HG02642 (cell line): ENCODE measurements at regions not wholly inside any gene's neighbourhood (a gene's known extent, or its start where the extent isn't known, plus 50 kb on each side); places are given as distances from the start of the nearest gene placed in this dataset.

Source experiments
- ATAC-seq: cut with Tn5 transposase; IDR thresholded peaks from one replicate; pipeline ENCODE4 v1.9.1; 2021; ENCODE audit warnings: mild to moderate bottlenecking; ENCODE audit not compliant: unreplicated experiment, poor library complexity

DNA sequence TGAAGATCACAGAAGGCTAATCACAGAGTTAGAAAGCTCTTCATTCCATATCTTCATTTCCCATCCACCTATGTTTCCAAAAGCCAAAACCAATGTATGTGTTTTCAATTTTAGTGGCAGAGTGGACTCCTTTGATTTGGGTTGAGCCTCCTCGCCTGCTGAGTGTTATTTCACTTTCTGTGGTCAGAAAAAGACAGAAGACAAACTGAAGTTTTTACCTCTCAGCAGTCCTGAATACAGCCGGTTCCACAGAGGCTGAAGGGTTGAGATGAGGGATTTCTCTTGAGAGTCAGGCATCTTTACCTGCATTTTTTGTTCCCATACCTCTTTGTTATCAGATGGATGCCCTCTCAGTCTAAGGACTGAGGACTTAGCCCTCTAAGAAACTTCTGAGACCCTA lies 659.6 kb downstream of the CCSER2 start:
- no peak for ATAC-seq

- ATAC-seq = no peak
These were observed 662.3 kb downstream of the CCSER2 start for GRCh38 chr10:84990713-84991112.

GRCh38 chr10:84991301-84991700 lies 662.9 kb downstream of the CCSER2 start:
- ATAC-seq = no peak

- no peak for ATAC-seq
These were observed 665.1 kb downstream of the CCSER2 start for GRCh38 chr10:84993251-84994035.

DNA sequence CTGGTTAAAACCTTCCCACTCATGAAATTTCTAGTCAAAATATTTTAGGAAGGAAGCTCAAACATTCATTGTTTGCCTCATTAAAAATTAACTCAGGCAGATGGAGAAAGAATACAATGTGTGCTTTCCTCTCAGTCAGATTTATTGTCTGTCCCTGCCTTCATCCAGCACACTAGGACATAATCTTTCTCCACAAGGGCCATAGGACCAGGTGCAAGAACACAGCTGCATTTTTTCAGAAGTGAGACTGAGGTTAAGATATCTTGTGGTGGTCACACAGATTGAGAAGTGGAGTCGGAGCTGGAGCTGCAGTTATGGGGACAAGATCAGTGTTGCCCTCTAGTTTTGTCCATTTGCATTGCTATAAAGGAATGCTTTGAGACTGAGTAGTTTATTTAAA lies 666.3 kb downstream of the CCSER2 start:
- ATAC-seq = no peak

DNA sequence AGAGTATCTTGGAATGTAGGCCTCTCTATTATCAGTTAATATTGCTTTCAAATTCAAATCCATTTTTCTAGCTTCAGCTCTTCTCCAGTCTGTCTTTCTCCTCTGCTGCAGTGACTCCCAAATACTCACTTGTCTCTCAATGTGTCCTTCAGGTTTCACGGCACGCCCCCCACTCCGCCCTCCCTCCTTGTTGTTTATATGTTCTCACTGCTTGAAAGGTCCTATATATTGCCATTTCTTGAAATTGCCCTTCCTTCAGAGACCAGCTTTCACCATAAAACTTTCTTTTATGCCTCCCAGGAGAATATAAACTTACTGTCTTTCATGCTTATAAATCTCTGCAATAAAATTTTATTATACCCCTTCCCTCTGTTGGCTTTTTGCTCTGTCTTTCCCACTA lies 668.2 kb downstream of the CCSER2 start:
- no peak for ATAC-seq

GRCh38 chr10:84997870-84998269 lies 669.5 kb downstream of the CCSER2 start:
- ATAC-seq = no peak

GRCh38 chr10:84999929-85000328 lies 671.5 kb downstream of the CCSER2 start:
- ATAC-seq = no peak

DNA sequence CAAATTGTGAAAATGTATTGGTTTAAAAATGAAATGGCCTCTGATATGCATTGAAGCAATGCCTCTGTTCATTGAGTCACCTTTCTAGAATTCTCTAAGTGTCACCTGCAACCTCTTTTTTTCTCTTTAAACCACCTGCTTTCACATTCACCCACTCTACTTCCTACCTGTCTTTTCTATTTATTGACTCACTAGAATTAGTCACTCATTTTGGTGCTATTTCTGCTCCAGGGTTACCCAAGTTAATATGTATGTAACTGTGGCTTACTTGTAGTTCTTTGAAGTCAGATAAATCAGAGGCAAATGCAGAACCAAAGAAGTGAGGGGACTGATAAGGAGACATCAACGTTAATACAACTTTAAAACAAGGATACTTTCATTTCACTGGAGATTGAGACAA lies 674.7 kb downstream of the CCSER2 start:
- no peak for ATAC-seq

GRCh38 chr10:85008488-85009184 lies 680.2 kb downstream of the CCSER2 start:
- no peak for ATAC-seq

DNA sequence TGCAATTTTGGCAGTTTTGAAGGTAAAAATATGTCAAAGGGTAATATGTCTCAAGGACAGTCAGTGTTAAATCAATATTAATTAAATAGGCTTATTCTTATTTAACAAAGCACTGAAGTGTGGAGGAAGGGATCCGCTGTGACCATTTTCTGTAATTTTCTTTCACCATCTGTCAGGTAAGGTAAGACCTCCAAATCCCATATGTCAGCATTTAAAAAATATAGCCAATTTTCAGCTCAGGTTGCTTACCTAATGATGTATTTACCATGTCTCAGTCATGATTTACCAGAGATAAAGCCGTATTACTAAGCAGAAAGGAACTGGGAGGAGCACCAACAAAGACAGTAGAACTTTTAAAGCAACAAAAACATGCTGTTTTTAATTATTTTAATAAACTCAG lies 683.9 kb downstream of the CCSER2 start:
- ATAC-seq = no peak

DNA sequence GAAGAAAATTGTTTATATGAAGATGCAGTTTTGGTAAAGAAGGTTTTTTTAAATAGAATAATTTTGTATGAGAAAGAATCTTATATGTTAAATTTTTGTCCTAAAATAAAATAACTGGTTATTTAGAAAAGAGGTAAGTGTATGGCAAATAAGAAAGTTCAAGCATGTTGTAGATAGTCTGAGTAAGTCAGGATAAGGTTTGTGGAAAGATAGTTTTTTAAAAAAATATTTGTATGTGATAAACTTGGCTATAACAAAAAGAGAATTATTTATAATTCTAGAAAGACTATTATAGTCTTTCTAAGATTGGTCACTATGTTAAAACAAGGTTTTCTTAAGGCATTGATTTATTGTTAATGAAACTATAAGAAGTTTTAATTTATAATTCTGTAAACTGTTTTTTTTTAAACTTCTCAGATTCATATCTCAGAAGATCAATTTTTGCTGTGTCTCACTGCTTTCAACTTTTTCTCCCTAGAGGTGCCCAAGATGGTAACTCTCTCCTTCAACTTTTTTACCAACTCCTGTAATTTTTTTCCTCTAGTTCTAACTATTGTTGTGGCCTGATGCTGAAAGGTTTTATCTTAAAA lies 698.6 kb downstream of the CCSER2 start:
- no peak for ATAC-seq

DNA sequence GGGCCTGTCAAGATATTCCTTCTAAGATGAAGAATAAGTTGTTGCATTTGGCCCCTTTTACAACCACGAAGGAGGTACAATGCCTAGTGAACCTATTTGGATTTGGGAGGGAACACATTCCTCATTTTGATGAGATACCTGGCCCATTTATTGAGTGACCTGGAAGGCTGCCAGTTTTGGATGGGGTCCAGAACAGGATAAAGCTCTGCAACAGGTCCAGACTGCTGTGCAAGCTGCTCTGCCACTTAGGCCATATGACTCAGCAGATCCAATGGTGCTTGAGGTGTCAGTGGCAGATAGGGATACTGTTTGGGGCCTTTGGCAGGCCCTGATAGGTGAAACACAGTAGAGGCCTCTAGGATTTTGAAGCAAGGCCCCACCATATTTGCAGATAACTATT lies 704.6 kb downstream of the CCSER2 start:
- ATAC-seq = no peak

DNA sequence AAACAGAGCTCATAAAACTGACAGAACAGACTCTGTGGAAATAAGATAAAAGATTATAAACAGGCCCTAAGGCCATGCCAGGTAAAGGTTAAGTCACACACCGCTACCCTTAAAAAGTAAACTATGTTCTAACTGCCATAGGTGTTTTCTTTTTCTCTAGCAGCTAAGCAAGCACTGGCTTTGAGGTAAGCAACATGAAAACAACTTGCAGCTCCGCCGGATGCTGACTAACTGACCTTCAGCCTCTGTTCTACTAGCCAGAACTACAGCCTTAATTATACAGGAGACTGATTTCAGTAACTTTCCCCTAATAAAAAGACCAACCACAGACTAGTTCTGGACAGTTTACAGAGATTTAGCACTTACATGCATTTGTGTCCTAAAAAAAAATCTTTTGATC lies 708.3 kb downstream of the CCSER2 start:
- no peak for ATAC-seq

DNA sequence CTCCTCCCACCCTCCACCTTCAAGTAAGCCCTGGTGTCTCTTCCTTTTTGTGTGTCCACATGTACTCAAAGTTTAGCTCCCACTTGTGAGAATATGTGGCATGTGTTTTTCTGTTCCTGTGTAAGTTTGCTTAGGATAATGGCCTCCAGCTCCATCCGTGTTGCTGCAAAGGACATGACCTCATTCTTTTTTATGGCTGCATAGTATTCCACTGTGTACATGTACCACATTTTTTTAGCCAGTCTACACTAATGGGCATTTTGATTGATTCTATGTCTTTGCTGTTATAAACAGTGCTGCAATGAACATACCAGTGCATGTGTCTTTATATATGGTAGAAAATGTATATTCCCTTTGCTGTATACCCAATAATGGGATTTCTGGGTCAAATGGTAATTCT lies 710.9 kb downstream of the CCSER2 start:
- no peak for ATAC-seq

GRCh38 chr10:85043207-85043606 lies 714.8 kb downstream of the CCSER2 start:
- ATAC-seq = no peak

DNA sequence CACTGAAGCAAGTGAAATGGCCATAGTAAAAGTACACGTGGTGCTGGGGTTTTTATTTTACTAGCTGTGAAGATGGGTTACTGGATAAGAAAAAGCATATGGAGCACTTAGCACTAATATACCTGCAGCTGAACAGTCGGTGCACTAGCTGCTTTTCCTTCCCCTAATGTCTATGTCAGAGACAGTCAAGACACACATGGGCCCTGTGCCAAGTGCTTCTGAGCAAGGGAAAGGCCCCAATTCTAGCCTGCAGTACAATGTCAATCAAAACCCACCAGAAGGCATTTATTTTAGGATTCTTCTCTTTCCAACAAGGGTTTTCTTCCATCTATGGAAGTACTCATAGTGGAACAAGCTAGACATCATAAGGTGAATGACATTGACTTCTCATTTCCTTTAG lies 716.7 kb downstream of the CCSER2 start:
- no peak for ATAC-seq

DNA sequence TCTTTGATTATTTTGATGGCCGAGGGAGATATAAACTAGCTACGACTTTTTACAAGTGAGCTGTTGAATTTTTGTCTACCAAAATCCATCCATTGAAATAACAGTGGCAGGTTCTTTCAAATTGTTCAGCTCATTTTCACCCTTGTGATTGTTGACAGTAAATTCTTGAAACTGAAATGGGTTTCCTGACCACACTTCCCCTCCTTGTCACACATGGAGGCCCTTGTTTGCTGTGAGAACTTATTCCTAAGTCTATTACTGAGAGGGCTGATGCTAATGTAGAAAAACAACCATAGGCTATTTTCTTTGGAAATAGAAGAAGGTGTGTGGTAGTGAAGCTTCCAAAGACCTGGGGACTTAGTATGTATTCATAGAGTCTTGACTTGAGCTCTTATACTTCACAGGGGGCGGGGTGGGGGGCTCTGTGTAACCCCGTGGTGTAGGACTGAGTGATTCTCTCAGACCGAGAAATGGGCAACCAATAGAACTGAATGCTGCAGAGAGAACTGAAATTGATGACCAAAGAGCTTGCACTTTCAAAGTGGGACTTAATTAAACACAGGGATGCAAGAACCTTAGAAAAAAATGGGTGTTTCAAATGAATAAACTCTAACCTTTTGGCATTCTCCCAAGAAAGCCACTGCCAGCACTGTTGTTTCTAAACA lies 718.9 kb downstream of the CCSER2 start:
- ATAC-seq = no peak

DNA sequence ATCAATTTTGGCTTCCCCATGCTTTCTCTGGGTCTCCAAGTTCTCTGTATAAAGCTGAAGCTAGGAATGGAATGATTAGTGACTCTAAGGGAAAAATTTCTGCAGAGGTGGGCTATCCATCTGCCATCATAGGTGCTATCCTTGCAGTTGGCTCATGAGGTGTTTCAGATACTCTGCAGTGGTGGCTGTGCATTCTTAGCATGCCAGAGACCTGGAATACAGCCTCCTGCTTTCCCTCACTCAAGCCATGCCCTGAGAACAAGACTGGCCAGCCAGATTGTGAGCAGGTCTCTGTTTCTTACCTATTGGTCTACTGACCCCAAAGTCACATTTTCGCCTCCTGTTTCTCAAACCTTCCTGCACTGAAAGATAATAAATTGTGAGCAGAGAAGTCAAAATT lies 719.6 kb downstream of the CCSER2 start:
- no peak for ATAC-seq

DNA sequence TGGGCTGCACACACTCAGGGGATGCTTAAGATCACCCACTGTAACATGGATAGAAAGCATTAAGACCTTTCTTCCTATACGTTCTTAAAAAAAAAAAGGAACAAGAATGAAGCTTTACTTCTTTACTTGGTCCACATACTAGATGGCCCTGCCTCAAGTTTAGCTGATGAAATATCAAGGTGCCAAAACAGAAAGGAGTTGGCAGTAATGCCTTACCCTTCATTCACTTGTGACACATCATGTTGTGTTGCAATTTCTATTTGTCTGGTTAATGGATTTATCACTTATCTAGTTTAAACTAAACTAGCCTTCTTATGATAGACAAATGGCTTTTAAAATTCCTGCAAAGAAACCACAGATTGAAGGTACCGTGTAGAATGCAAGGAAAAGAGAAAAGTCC lies 720.3 kb downstream of the CCSER2 start:
- no peak for ATAC-seq

DNA sequence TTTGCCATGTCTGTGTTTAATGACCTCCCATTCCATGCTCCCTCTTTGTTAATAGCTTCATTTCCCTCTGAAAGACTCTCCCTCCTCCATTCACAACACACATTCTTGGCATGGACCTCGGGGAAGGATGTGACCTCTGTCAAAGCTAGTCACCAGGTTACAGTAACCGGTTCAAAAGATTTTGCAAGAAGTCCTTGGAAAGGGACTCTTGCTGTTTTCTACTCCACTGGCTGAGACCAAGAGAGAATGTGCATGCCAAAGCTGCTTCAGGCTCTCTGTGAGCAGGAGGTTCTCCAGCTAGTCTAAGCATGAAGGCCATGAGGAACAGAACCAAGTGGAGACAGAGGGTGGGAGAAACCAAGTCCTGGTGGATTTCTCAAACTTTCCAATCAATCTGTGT lies 732.6 kb downstream of the CCSER2 start:
- no peak for ATAC-seq
